ENCODE measurements at regions not wholly inside any gene's neighbourhood (a gene's known extent, or its start where the extent isn't known, plus 50 kb on each side); places are given as distances from the start of the nearest gene placed in this dataset.

- DNase-seq, result no peak
- Histone ChIP-seq H3K36me3 (ENCODE audit: control insufficient read depth, insufficient read depth, low read length) (no peaks in the 10 kb centered on the region), H3K27ac (ENCODE audit: low read length) (no peak overlapping the region), H3K9me3 (replicated peaks; ENCODE audit: control insufficient read depth, low read depth, low read length) (no peaks in the 10 kb centered on the region), H3K4me1 (ENCODE audit: control insufficient read depth, insufficient read depth, low read length) (peaks cover 36% of the 10 kb centered on the region), H3K27me3 (ENCODE audit: control insufficient read depth, insufficient read depth, low read length) (no peaks in the 10 kb centered on the region), H3K4me3 (ENCODE audit: low read length) (no peak overlapping the region)
- no CpG with 5 or more reads among the region's 2 CpGs for WGBS (ENCODE audit: insufficient coverage)
Observed at GRCh38 chr7:152905949-152906348, 146.4 kb downstream of the ACTR3B start.

- H3K4me3 ChIP-seq (ENCODE audit: low read length), result no peak overlapping the region
- peak overlapping the region; percentile 53 for H3K27ac ChIP-seq (ENCODE audit: low read length)
- peaks cover 25% of the 10 kb centered on the region for H3K4me1 ChIP-seq (ENCODE audit: control insufficient read depth, insufficient read depth, low read length)
- 90% methylated on average over 4 of the region's 11 CpGs for WGBS (ENCODE audit: insufficient coverage)
- H3K27me3 ChIP-seq (ENCODE audit: control insufficient read depth, insufficient read depth, low read length), result no peaks in the 10 kb centered on the region
- no peaks in the 10 kb centered on the region for H3K9me3 ChIP-seq (replicated peaks; ENCODE audit: control insufficient read depth, low read depth, low read length)
- no peak for DNase-seq
- no peaks in the 10 kb centered on the region for H3K36me3 ChIP-seq (ENCODE audit: control insufficient read depth, insufficient read depth, low read length)
Observed at GRCh38 chr7:152907042-152907761, 147.7 kb downstream of the ACTR3B start.

GRCh38 chr7:152909280-152909679, 149.7 kb downstream of the ACTR3B start:
- H3K4me3 ChIP-seq (ENCODE audit: low read length), result no peak overlapping the region
- H3K4me1 ChIP-seq (ENCODE audit: control insufficient read depth, insufficient read depth, low read length), result peaks cover 16% of the 10 kb centered on the region
- 60% methylated on average over 2 of the region's 6 CpGs for whole genome bisulfite sequencing (ENCODE audit: insufficient coverage)
- H3K36me3 ChIP-seq (ENCODE audit: control insufficient read depth, insufficient read depth, low read length), result no peaks in the 10 kb centered on the region
- DNase-seq, result no peak
- no peaks in the 10 kb centered on the region for H3K9me3 ChIP-seq (replicated peaks; ENCODE audit: control insufficient read depth, low read depth, low read length)
- peak overlapping the region; percentile 48 for H3K27ac ChIP-seq (ENCODE audit: low read length)
- no peaks in the 10 kb centered on the region for H3K27me3 ChIP-seq (ENCODE audit: control insufficient read depth, insufficient read depth, low read length)

GRCh38 chr7:152909683-152910544, 150.4 kb downstream of the ACTR3B start:
- no peaks in the 10 kb centered on the region for H3K9me3 ChIP-seq (replicated peaks; ENCODE audit: control insufficient read depth, low read depth, low read length)
- H3K27ac ChIP-seq (ENCODE audit: low read length), result peak overlapping the region; percentile 53
- H3K36me3 ChIP-seq (ENCODE audit: control insufficient read depth, insufficient read depth, low read length), result no peaks in the 10 kb centered on the region
- H3K4me1 ChIP-seq (ENCODE audit: control insufficient read depth, insufficient read depth, low read length), result peaks cover 16% of the 10 kb centered on the region
- no peaks in the 10 kb centered on the region for H3K27me3 ChIP-seq (ENCODE audit: control insufficient read depth, insufficient read depth, low read length)
- DNase-seq, result peak; percentile 38
- H3K4me3 ChIP-seq (ENCODE audit: low read length), result no peak overlapping the region
- WGBS (ENCODE audit: insufficient coverage), result 77% methylated on average over 3 of the region's 12 CpGs

- H3K9me3 ChIP-seq (replicated peaks; ENCODE audit: control insufficient read depth, low read depth, low read length), result no peaks in the 10 kb centered on the region
- H3K27ac ChIP-seq (ENCODE audit: low read length), result peak overlapping the region; percentile 53
- H3K4me1 ChIP-seq (ENCODE audit: control insufficient read depth, insufficient read depth, low read length), result peaks cover 16% of the 10 kb centered on the region
- DNase-seq, result no peak
- no peaks in the 10 kb centered on the region for H3K36me3 ChIP-seq (ENCODE audit: control insufficient read depth, insufficient read depth, low read length)
- H3K4me3 ChIP-seq (ENCODE audit: low read length), result no peak overlapping the region
- H3K27me3 ChIP-seq (ENCODE audit: control insufficient read depth, insufficient read depth, low read length), result no peaks in the 10 kb centered on the region
- WGBS (ENCODE audit: insufficient coverage), result 22% methylated on average over 7 of the region's 17 CpGs
Observed at GRCh38 chr7:152910545-152911225, 151.1 kb downstream of the ACTR3B start.

- H3K36me3 ChIP-seq (ENCODE audit: control insufficient read depth, insufficient read depth, low read length), result no peaks in the 10 kb centered on the region
- no peak for DNase-seq
- no peak overlapping the region for H3K27ac ChIP-seq (ENCODE audit: low read length)
- H3K4me3 ChIP-seq (ENCODE audit: low read length), result no peak overlapping the region
- WGBS (ENCODE audit: insufficient coverage), result 25% methylated on average over 1 of the region's 4 CpGs
- peaks cover 16% of the 10 kb centered on the region for H3K4me1 ChIP-seq (ENCODE audit: control insufficient read depth, insufficient read depth, low read length)
- no peaks in the 10 kb centered on the region for H3K27me3 ChIP-seq (ENCODE audit: control insufficient read depth, insufficient read depth, low read length)
- no peaks in the 10 kb centered on the region for H3K9me3 ChIP-seq (replicated peaks; ENCODE audit: control insufficient read depth, low read depth, low read length)
Observed at GRCh38 chr7:152911226-152911560, 151.6 kb downstream of the ACTR3B start.

GRCh38 chr7:152911922-152912321, 152.4 kb downstream of the ACTR3B start:
- Histone ChIP-seq H3K27ac (ENCODE audit: low read length) (no peak overlapping the region), H3K4me3 (ENCODE audit: low read length) (no peak overlapping the region), H3K9me3 (replicated peaks; ENCODE audit: control insufficient read depth, low read depth, low read length) (no peaks in the 10 kb centered on the region), H3K4me1 (ENCODE audit: control insufficient read depth, insufficient read depth, low read length) (peaks cover 12% of the 10 kb centered on the region), H3K27me3 (ENCODE audit: control insufficient read depth, insufficient read depth, low read length) (no peaks in the 10 kb centered on the region), H3K36me3 (ENCODE audit: control insufficient read depth, insufficient read depth, low read length) (no peaks in the 10 kb centered on the region)
- no peak for DNase-seq
- 59% methylated on average over 8 of the region's 11 CpGs for WGBS (ENCODE audit: insufficient coverage)

GRCh38 chr7:152912511-152912910, 153.0 kb downstream of the ACTR3B start:
- no peaks in the 10 kb centered on the region for H3K36me3 ChIP-seq (ENCODE audit: control insufficient read depth, insufficient read depth, low read length)
- no peaks in the 10 kb centered on the region for H3K27me3 ChIP-seq (ENCODE audit: control insufficient read depth, insufficient read depth, low read length)
- no peaks in the 10 kb centered on the region for H3K9me3 ChIP-seq (replicated peaks; ENCODE audit: control insufficient read depth, low read depth, low read length)
- peaks cover 11% of the 10 kb centered on the region for H3K4me1 ChIP-seq (ENCODE audit: control insufficient read depth, insufficient read depth, low read length)
- no peak for DNase-seq
- WGBS (ENCODE audit: insufficient coverage), result 88% methylated on average over 3 of the region's 5 CpGs
- H3K27ac ChIP-seq (ENCODE audit: low read length), result no peak overlapping the region
- H3K4me3 ChIP-seq (ENCODE audit: low read length), result no peak overlapping the region

GRCh38 chr7:152913492-152913891, 153.9 kb downstream of the ACTR3B start:
- DNase-seq, result no peak
- no peaks in the 10 kb centered on the region for H3K27me3 ChIP-seq (ENCODE audit: control insufficient read depth, insufficient read depth, low read length)
- 90% methylated on average over 3 of the region's 3 CpGs for WGBS (ENCODE audit: insufficient coverage)
- no peaks in the 10 kb centered on the region for H3K36me3 ChIP-seq (ENCODE audit: control insufficient read depth, insufficient read depth, low read length)
- H3K4me1 ChIP-seq (ENCODE audit: control insufficient read depth, insufficient read depth, low read length), result peaks cover 11% of the 10 kb centered on the region
- H3K4me3 ChIP-seq (ENCODE audit: low read length), result no peak overlapping the region
- H3K27ac ChIP-seq (ENCODE audit: low read length), result no peak overlapping the region
- H3K9me3 ChIP-seq (replicated peaks; ENCODE audit: control insufficient read depth, low read depth, low read length), result no peaks in the 10 kb centered on the region
